Uterus (tissue), 3 donors: ENCODE measurements at regions not wholly inside any gene's neighbourhood (a gene's known extent, or its start where the extent isn't known, plus 50 kb on each side); places are given as distances from the start of the nearest gene placed in this dataset.

Experiments used
- DNase-seq, 2 donors: peaks; one replicate each; pipeline ENCODE4 v3.0.0-alpha.2; 2019 to 2020
- H3K27ac ChIP-seq, 2 donors: fragments of 200-600 bp; sonication (generic); 1 replicate in 1 of 2; 2 replicates in 1 of 2; pipeline ENCODE4 v1.5.1; 2016 to 2018
- H3K27me3 ChIP-seq, 2 donors: fragments of 200-600 bp; sonication (generic); one replicate each; pipeline ENCODE4 v1.5.1; 2018 to 2019; ENCODE audit warnings: control low read depth in 1 of 2
- H3K36me3 ChIP-seq, 2 donors: fragments of 200-600 bp; sonication (generic); one replicate each; pipeline ENCODE4 v1.5.1; 2019; ENCODE audit warnings: control low read depth in 1 of 2
- H3K4me1 ChIP-seq, 2 donors: fragments of 200-600 bp; sonication (generic); one replicate each; pipeline ENCODE4 v1.5.1; 2018 to 2019; ENCODE audit warnings: control low read depth in 1 of 2
- H3K4me3 ChIP-seq, 2 donors: fragments of 200-600 bp; sonication (generic); 1 replicate in 1 of 2; 2 replicates in 1 of 2; pipeline ENCODE4 v1.5.1; 2018 to 2019; ENCODE audit warnings: mild to moderate bottlenecking in 1 of 2
- H3K9me3 ChIP-seq, 2 donors: fragments of 200-600 bp; sonication (generic); one replicate each; pipeline ENCODE4 v1.5.1; 2019; ENCODE audit warnings: control low read depth in 1 of 2
- CTCF ChIP-seq, 4 experiments: fragments of 200-600 bp in 2 of 4; fragments of 450-650 bp in 2 of 4; sonication (generic) in 2 of 4; IDR thresholded peaks; one replicate each; pipeline ENCODE4 v1.5.1; 2016 to 2019; ENCODE audit warnings: antibody characterized with exemption in 4 of 4, mild to moderate bottlenecking in 2 of 4, moderate library complexity in 1 of 4
- POLR2A ChIP-seq, 2 donors: fragments of 450-650 bp; IDR thresholded peaks; one replicate each; pipeline ENCODE4 v1.6.1; 2016; ENCODE audit warnings: antibody characterized with exemption in 2 of 2, mild to moderate bottlenecking in 1 of 2, moderate library complexity in 1 of 2
- intact Hi-C: fragments of 100-400 bp; cut with DNase I; formaldehyde crosslinking; loops from one replicate; pipeline ENCODE4 v1.15.1; 2023; ENCODE audit warnings: low total_unique reads
- donor health status: DM: yes; HTN: yes; CAD: no.

- no peaks in the 10 kb centered on the region for H3K4me1 ChIP-seq
- DNase-seq, result no peak
- no peak overlapping the region for H3K4me3 ChIP-seq
- no peak for TF ChIP-seq CTCF (IDR thresholded peaks at IDR 0.05)
- no peak for TF ChIP-seq POLR2A (IDR thresholded peaks at IDR 0.05)
- H3K27ac ChIP-seq, result no peak overlapping the region
- H3K27me3 ChIP-seq, result no peaks in the 10 kb centered on the region
- H3K36me3 ChIP-seq, result no peaks in the 10 kb centered on the region
- intact Hi-C loops, result no loop called here
- no peaks in the 10 kb centered on the region for H3K9me3 ChIP-seq
Observed at GRCh38 chr10:118513174-118513573, 82.3 kb downstream of the PRLHR start.

- H3K4me3 ChIP-seq, result no peak overlapping the region
- H3K4me1 ChIP-seq, result no peaks in the 10 kb centered on the region
- no peaks in the 10 kb centered on the region for H3K9me3 ChIP-seq
- no peak for DNase-seq
- intact Hi-C loops, result no loop called here
- no peaks in the 10 kb centered on the region for H3K27me3 ChIP-seq
- no peak overlapping the region for H3K27ac ChIP-seq
- no peak for TF ChIP-seq POLR2A (IDR thresholded peaks at IDR 0.05)
- no peak for TF ChIP-seq CTCF (IDR thresholded peaks at IDR 0.05)
- H3K36me3 ChIP-seq, result no peaks in the 10 kb centered on the region
Observed at GRCh38 chr10:118511711-118512110, 83.7 kb downstream of the PRLHR start.

GRCh38 chr10:118508863-118509262, 86.6 kb downstream of the PRLHR start:
- Histone ChIP-seq H3K36me3 (no peaks in the 10 kb centered on the region), H3K27me3 (no peaks in the 10 kb centered on the region), H3K9me3 (no peaks in the 10 kb centered on the region), H3K4me3 (no peak overlapping the region), H3K27ac (no peak overlapping the region), H3K4me1 (no peaks in the 10 kb centered on the region)
- DNase-seq, result no peak
- intact Hi-C loops, result no loop called here
- TF ChIP-seq CTCF (IDR thresholded peaks at IDR 0.05), result no peak
- TF ChIP-seq POLR2A (IDR thresholded peaks at IDR 0.05), result no peak

- no peaks in the 10 kb centered on the region for H3K36me3 ChIP-seq
- no peaks in the 10 kb centered on the region for H3K27me3 ChIP-seq
- TF ChIP-seq CTCF (IDR thresholded peaks at IDR 0.05) (no peak), POLR2A (IDR thresholded peaks at IDR 0.05) (no peak)
- no peaks in the 10 kb centered on the region for H3K4me1 ChIP-seq
- H3K4me3 ChIP-seq, result no peak overlapping the region
- H3K27ac ChIP-seq, result no peak overlapping the region
- intact Hi-C loops, result no loop called here
- H3K9me3 ChIP-seq, result no peaks in the 10 kb centered on the region
- no peak for DNase-seq
Observed at GRCh38 chr10:118508355-118508754, 87.1 kb downstream of the PRLHR start.

GRCh38 chr10:118506671-118507590, 88.5 kb downstream of the PRLHR start:
- intact Hi-C loops, result no loop called here
- no peaks in the 10 kb centered on the region for H3K4me1 ChIP-seq
- no peaks in the 10 kb centered on the region for H3K27me3 ChIP-seq
- H3K4me3 ChIP-seq, result no peak overlapping the region
- H3K9me3 ChIP-seq, result no peaks in the 10 kb centered on the region
- DNase-seq, result no peak
- H3K36me3 ChIP-seq, result no peaks in the 10 kb centered on the region
- no peak overlapping the region for H3K27ac ChIP-seq
- no peak for TF ChIP-seq CTCF (IDR thresholded peaks at IDR 0.05)
- no peak for TF ChIP-seq POLR2A (IDR thresholded peaks at IDR 0.05)
